Mesendoderm (in vitro differentiated cells): ENCODE measurements at regions not wholly inside any gene's neighbourhood (a gene's known extent, or its start where the extent isn't known, plus 50 kb on each side); places are given as distances from the start of the nearest gene placed in this dataset.

ENCODE experiments used
- DNase-seq: peaks from one replicate; pipeline ENCODE4 v3.0.0; 2013
- H2AK5ac ChIP-seq: 2 replicates; pipeline ENCODE4 v1.6.1; 2013; ENCODE audit warnings: low read length, inconsistent platforms
- H2BK120ac ChIP-seq: 2 replicates; pipeline ENCODE4 v1.6.1; 2013; ENCODE audit warnings: low read depth, mild to moderate bottlenecking, low read length, moderate library complexity, mixed read lengths
- H2BK15ac ChIP-seq: replicated peaks from 2 replicates; pipeline ENCODE4 v1.6.1; 2013; ENCODE audit warnings: low read depth, mild to moderate bottlenecking, moderate library complexity
- H2BK5ac ChIP-seq: 2 replicates; pipeline ENCODE4 v1.6.1; 2013; ENCODE audit warnings: low read length, inconsistent platforms
- H3K18ac ChIP-seq: 2 replicates; pipeline ENCODE4 v1.6.1; 2013; ENCODE audit warnings: mild to moderate bottlenecking, low read length, mixed read lengths
- H3K23ac ChIP-seq: one replicate; pipeline ENCODE4 v1.6.1; 2013; ENCODE audit warnings: low read length
- H3K27ac ChIP-seq: 2 replicates; pipeline ENCODE4 v1.5.1; 2013; ENCODE audit warnings: low read depth, mild to moderate bottlenecking, inconsistent platforms, low read length, moderate library complexity
- H3K27me3 ChIP-seq: 2 replicates; pipeline ENCODE4 v1.6.1; 2013; ENCODE audit warnings: low read length, control low read depth, mild to moderate bottlenecking, inconsistent platforms; ENCODE audit not compliant: insufficient read depth, poor library complexity
- H3K36me3 ChIP-seq: 2 replicates; pipeline ENCODE4 v1.6.1; 2013; ENCODE audit warnings: low read length, inconsistent platforms; ENCODE audit not compliant: control insufficient read depth, insufficient read depth
- H3K4ac ChIP-seq: one replicate; pipeline ENCODE4 v1.6.1; 2013; ENCODE audit warnings: low read depth, mild to moderate bottlenecking, low read length, moderate library complexity
- H3K4me1 ChIP-seq: 2 replicates; pipeline ENCODE4 v1.6.1; 2013; ENCODE audit warnings: low read depth, low read length, inconsistent platforms; ENCODE audit not compliant: control insufficient read depth
- H3K4me2 ChIP-seq: 2 replicates; pipeline ENCODE4 v1.6.1; 2013; ENCODE audit warnings: low read length
- H3K4me3 ChIP-seq: 2 replicates; pipeline ENCODE4 v1.5.1; 2013; ENCODE audit warnings: mild to moderate bottlenecking, low read length
- H3K56ac ChIP-seq: one replicate; pipeline ENCODE4 v1.6.1; 2013; ENCODE audit warnings: low read length
- H3K79me1 ChIP-seq: 2 replicates; pipeline ENCODE4 v1.6.1; 2013; ENCODE audit warnings: low read length, inconsistent platforms
- H3K79me2 ChIP-seq: 2 replicates; pipeline ENCODE4 v1.6.1; 2013; ENCODE audit warnings: mild to moderate bottlenecking, low read length; ENCODE audit not compliant: control insufficient read depth, insufficient read depth
- H3K9ac ChIP-seq: 2 replicates; pipeline ENCODE4 v1.6.1; 2013; ENCODE audit warnings: low read length, inconsistent platforms
- H4K5ac ChIP-seq: one replicate; pipeline ENCODE4 v1.6.1; 2013; ENCODE audit warnings: low read length
- H4K8ac ChIP-seq: one replicate; pipeline ENCODE4 v1.6.1; 2013; ENCODE audit warnings: low read depth, mild to moderate bottlenecking, control low read depth, low read length, moderate library complexity
- WGBS: extraction: QIAGEN DNeasy Blood & Tissue Kit; methylation state at CpG from one replicate; pipeline ENCODE4 v1.1.7; 2013; ENCODE audit warnings: low lambda C conversion rate, missing lambda C conversion rate; ENCODE audit not compliant: insufficient coverage; ENCODE audit errors: extremely low coverage; 5-methylcytosine and 5-hydroxymethylcytosine counted together

GRCh38 chr22:49156662-49157285 lies 670.9 kb downstream of the BRD1 start:
- Histone ChIP-seq H4K5ac (no peak overlapping the region), H3K18ac (no peak overlapping the region), H3K27ac (no peak overlapping the region), H3K4ac (no peak overlapping the region), H3K79me2 (no peaks in the 10 kb centered on the region), H3K79me1 (no peaks in the 10 kb centered on the region), H3K9ac (no peak overlapping the region), H2BK5ac (no peak overlapping the region), H3K4me3 (no peak overlapping the region), H3K56ac (no peak overlapping the region), H2AK5ac (no peak overlapping the region), H4K8ac (no peak overlapping the region), H3K4me1 (peaks cover 5% of the 10 kb centered on the region), H3K4me2 (no peak overlapping the region), H3K27me3 (no peaks in the 10 kb centered on the region), H3K23ac (no peak overlapping the region), H2BK15ac (no peak overlapping the region), H3K36me3 (no peaks in the 10 kb centered on the region), H2BK120ac (no peak overlapping the region)
- no CpG with 5 or more reads among the region's 17 CpGs for WGBS
- DNase-seq = no peak

GRCh38 chr22:49155770-49156580 lies 671.7 kb downstream of the BRD1 start:
- no peaks in the 10 kb centered on the region for H3K79me1 ChIP-seq
- WGBS = 100% methylated on average over 2 of the region's 24 CpGs
- no peak overlapping the region for H2BK5ac ChIP-seq
- no peak overlapping the region for H3K4ac ChIP-seq
- peaks cover 6% of the 10 kb centered on the region for H3K4me1 ChIP-seq
- DNase-seq = no peak
- no peaks in the 10 kb centered on the region for H3K79me2 ChIP-seq
- no peak overlapping the region for H2BK15ac ChIP-seq
- no peak overlapping the region for H2BK120ac ChIP-seq
- H2AK5ac ChIP-seq = no peak overlapping the region
- H3K9ac ChIP-seq = no peak overlapping the region
- no peak overlapping the region for H3K27ac ChIP-seq
- no peaks in the 10 kb centered on the region for H3K27me3 ChIP-seq
- no peak overlapping the region for H3K18ac ChIP-seq
- no peak overlapping the region for H3K23ac ChIP-seq
- no peaks in the 10 kb centered on the region for H3K36me3 ChIP-seq
- H4K5ac ChIP-seq = no peak overlapping the region
- H3K56ac ChIP-seq = no peak overlapping the region
- H3K4me3 ChIP-seq = no peak overlapping the region
- no peak overlapping the region for H3K4me2 ChIP-seq
- no peak overlapping the region for H4K8ac ChIP-seq

GRCh38 chr22:49155039-49155769 lies 672.5 kb downstream of the BRD1 start:
- Histone ChIP-seq H4K5ac (no peak overlapping the region), H3K56ac (no peak overlapping the region), H3K18ac (no peak overlapping the region), H3K27ac (no peak overlapping the region), H3K4me2 (no peak overlapping the region), H2BK120ac (no peak overlapping the region), H3K79me2 (no peaks in the 10 kb centered on the region), H2AK5ac (no peak overlapping the region), H3K36me3 (no peaks in the 10 kb centered on the region), H3K4me1 (peaks cover 6% of the 10 kb centered on the region), H3K4me3 (no peak overlapping the region), H2BK15ac (no peak overlapping the region), H3K9ac (no peak overlapping the region), H4K8ac (no peak overlapping the region), H3K23ac (no peak overlapping the region), H3K4ac (no peak overlapping the region), H2BK5ac (no peak overlapping the region), H3K27me3 (no peaks in the 10 kb centered on the region), H3K79me1 (no peaks in the 10 kb centered on the region)
- DNase-seq = no peak
- no CpG with 5 or more reads among the region's 27 CpGs for WGBS

GRCh38 chr22:49154433-49154832 lies 673.2 kb downstream of the BRD1 start:
- Histone ChIP-seq H3K23ac (no peak overlapping the region), H3K4me3 (no peak overlapping the region), H2AK5ac (no peak overlapping the region), H3K56ac (no peak overlapping the region), H3K27ac (no peak overlapping the region), H3K4me1 (peaks cover 6% of the 10 kb centered on the region), H2BK120ac (no peak overlapping the region), H3K36me3 (no peaks in the 10 kb centered on the region), H3K18ac (no peak overlapping the region), H3K79me1 (no peaks in the 10 kb centered on the region), H3K79me2 (no peaks in the 10 kb centered on the region), H3K4ac (no peak overlapping the region), H3K4me2 (no peak overlapping the region), H2BK5ac (no peak overlapping the region), H4K8ac (no peak overlapping the region), H3K9ac (no peak overlapping the region), H2BK15ac (no peak overlapping the region), H3K27me3 (no peaks in the 10 kb centered on the region), H4K5ac (no peak overlapping the region)
- no peak for DNase-seq
- no CpG with 5 or more reads among the region's 18 CpGs for WGBS

- Histone ChIP-seq H2AK5ac (no peak overlapping the region), H2BK120ac (no peak overlapping the region), H3K4me1 (peaks cover 6% of the 10 kb centered on the region), H3K79me1 (no peaks in the 10 kb centered on the region), H2BK15ac (no peak overlapping the region), H2BK5ac (no peak overlapping the region), H3K79me2 (no peaks in the 10 kb centered on the region), H4K8ac (no peak overlapping the region), H3K9ac (no peak overlapping the region), H3K4me3 (no peak overlapping the region), H3K4ac (no peak overlapping the region), H3K56ac (no peak overlapping the region), H4K5ac (no peak overlapping the region), H3K4me2 (no peak overlapping the region), H3K18ac (no peak overlapping the region), H3K27me3 (no peaks in the 10 kb centered on the region), H3K36me3 (no peaks in the 10 kb centered on the region), H3K27ac (no peak overlapping the region), H3K23ac (no peak overlapping the region)
- whole genome bisulfite sequencing = no CpG with 5 or more reads among the region's 11 CpGs
- DNase-seq = no peak
Observed at GRCh38 chr22:49153921-49154320, 673.8 kb downstream of the BRD1 start.
